SK-N-SH (cell line): ENCODE measurements at regions not wholly inside any gene's neighbourhood (a gene's known extent, or its start where the extent isn't known, plus 50 kb on each side); places are given as distances from the start of the nearest gene placed in this dataset.

Experiments used
- CTCF ChIA-PET: fragments of 300-600, 350-600 bp; formaldehyde crosslinking; extraction: SDS; loops from one replicate; lab custom pipeline; 2021; lab: Yijun Ruan, JAX
- POLR2A ChIA-PET: fragments of 350-600 bp; sonication (Branson Sonifier 250); formaldehyde crosslinking; extraction: SDS; loops from one replicate; lab custom pipeline; 2020; ENCODE audit warnings: antibody characterized with exemption, inconsistent platforms; lab: Yijun Ruan, JAX
- DNase-seq: peaks from one replicate; pipeline ENCODE4 v3.0.0; 2012
- H2AFZ ChIP-seq: fragments of 200-600 bp; sonication (generic); 2 replicates; pipeline ENCODE4 v1.8.1; 2016; ENCODE audit warnings: antibody characterized with exemption, mild to moderate bottlenecking, low read depth
- H3F3A ChIP-seq: fragments of 200-600 bp; sonication (generic); replicated peaks from 2 replicates; pipeline ENCODE3; 2016; ENCODE audit warnings: antibody characterized with exemption, mild to moderate bottlenecking; ENCODE audit not compliant: insufficient read depth
- H3K27ac ChIP-seq, 2 experiments: fragments of 200-500 bp in 1 of 2; fragments of 200-600 bp in 1 of 2; sonication (Bioruptor generic) in 1 of 2; sonication (generic), shearing (Covaris generic) in 1 of 2; 2 replicates each; pipeline versions ENCODE4 v1.5.1 to v1.6.1; 2014 to 2016; ENCODE audit warnings: low read depth in 2 of 2, inconsistent platforms in 1 of 2, low read length in 1 of 2, mild to moderate bottlenecking in 1 of 2, mixed read lengths in 1 of 2
- H3K27me3 ChIP-seq: fragments of 200-600 bp; sonication (generic), shearing (Covaris generic); 2 replicates; pipeline ENCODE4 v1.6.1; 2016; ENCODE audit warnings: mixed run types; ENCODE audit not compliant: insufficient read depth
- H3K36me3 ChIP-seq, 2 experiments: fragments of 200-500 bp in 1 of 2; fragments of 200-600 bp in 1 of 2; sonication (Bioruptor generic) in 1 of 2; sonication (generic) in 1 of 2; replicated peaks in 1 of 2; 2 replicates each; pipeline versions ENCODE3 to v1.5.1; 2014 to 2016; ENCODE audit warnings: low read length in 1 of 2, mild to moderate bottlenecking in 1 of 2; ENCODE audit not compliant: insufficient read depth in 2 of 2, control insufficient read depth in 1 of 2
- H3K4me1 ChIP-seq, 2 experiments: fragments of 200-500 bp in 1 of 2; fragments of 200-600 bp in 1 of 2; sonication (Bioruptor generic) in 1 of 2; sonication (generic), shearing (Covaris generic) in 1 of 2; 2 replicates each; pipeline versions ENCODE4 v1.5.1 to v1.6.1; 2014 to 2016; ENCODE audit warnings: low read depth in 1 of 2, low read length in 1 of 2, mixed run types in 1 of 2; ENCODE audit not compliant: insufficient read depth in 2 of 2, control insufficient read depth in 1 of 2
- H3K4me2 ChIP-seq: fragments of 200-600 bp; sonication (generic), shearing (Covaris generic); 2 replicates; pipeline ENCODE4 v1.6.1; 2017; ENCODE audit warnings: mixed run types
- H3K4me3 ChIP-seq, 2 experiments: fragments of 200-500 bp in 1 of 2; fragments of 200-600 bp in 1 of 2; sonication (Bioruptor generic) in 1 of 2; sonication (generic), shearing (Covaris generic) in 1 of 2; 2 replicates each; pipeline versions ENCODE4 v1.5.1 to v1.8.1; 2014 to 2016; ENCODE audit warnings: low read depth in 2 of 2, inconsistent platforms in 1 of 2, low read length in 1 of 2, mild to moderate bottlenecking in 1 of 2, mixed read lengths in 1 of 2, moderate library complexity in 1 of 2
- H3K79me2 ChIP-seq: fragments of 200-600 bp; sonication (generic); 2 replicates; pipeline ENCODE4 v1.8.1; 2017; ENCODE audit warnings: mild to moderate bottlenecking; ENCODE audit not compliant: insufficient read depth
- H3K9ac ChIP-seq: fragments of 200-600 bp; sonication (generic); 2 replicates; pipeline ENCODE4 v1.6.1; 2017; ENCODE audit warnings: mixed run types
- H3K9me2 ChIP-seq: fragments of 200-600 bp; sonication (generic); 2 replicates; pipeline ENCODE4 v1.6.1; 2017; ENCODE audit warnings: mixed run types
- H3K9me3 ChIP-seq: fragments of 200-600 bp; sonication (generic); 2 replicates; pipeline ENCODE4 v1.6.1; 2017; ENCODE audit warnings: mixed run types, mild to moderate bottlenecking, moderate library complexity
- H4K20me1 ChIP-seq: fragments of 200-600 bp; sonication (generic); 2 replicates; pipeline ENCODE4 v1.6.1; 2017; ENCODE audit warnings: mild to moderate bottlenecking, mixed run types; ENCODE audit not compliant: insufficient read depth
- FOSL2 ChIP-seq: IDR thresholded peaks from 2 replicates; pipeline ENCODE4 v1.4.0; 2012; ENCODE audit warnings: low read depth, mild to moderate bottlenecking, moderate library complexity, borderline replicate concordance
- JUND ChIP-seq: IDR thresholded peaks from 2 replicates; pipeline ENCODE4 v1.4.0; 2012
- NFIC ChIP-seq: IDR thresholded peaks from 2 replicates; pipeline ENCODE4 v1.4.0; 2012; ENCODE audit warnings: borderline replicate concordance
- NRF1 ChIP-seq: IDR thresholded peaks from 2 replicates; pipeline ENCODE4 v1.6.1; 2012; ENCODE audit warnings: low read depth, mild to moderate bottlenecking, low read length
- RAD21 ChIP-seq: IDR thresholded peaks from 2 replicates; pipeline ENCODE4 v1.6.1; 2012; ENCODE audit warnings: mild to moderate bottlenecking, low read length
- RCOR1 ChIP-seq: fragments of 150-350 bp; IDR thresholded peaks from 2 replicates; pipeline ENCODE4 v1.6.1; 2017; ENCODE audit warnings: antibody characterized with exemption, low read length
- REST ChIP-seq: IDR thresholded peaks from 2 replicates; pipeline ENCODE4 v1.6.1; 2012; ENCODE audit warnings: mild to moderate bottlenecking, low read depth, low read length, moderate library complexity
- RXRA ChIP-seq: IDR thresholded peaks from 2 replicates; pipeline ENCODE4 v1.4.0; 2012; ENCODE audit warnings: low read depth, mild to moderate bottlenecking, borderline replicate concordance
- SIN3A ChIP-seq: IDR thresholded peaks from 2 replicates; pipeline ENCODE4 v1.6.1; 2012; ENCODE audit warnings: low read depth, mild to moderate bottlenecking, low read length, moderate library complexity, borderline replicate concordance
- TEAD4 ChIP-seq: IDR thresholded peaks from 2 replicates; pipeline ENCODE4 v1.4.0; 2012; ENCODE audit warnings: mild to moderate bottlenecking, borderline replicate concordance; ENCODE audit not compliant: insufficient read depth
- USF1 ChIP-seq: IDR thresholded peaks from 2 replicates; pipeline ENCODE4 v1.4.0; 2012; ENCODE audit warnings: low read depth, borderline replicate concordance
- YY1 ChIP-seq: IDR thresholded peaks from 2 replicates; pipeline ENCODE4 v1.4.0; 2012; ENCODE audit warnings: low read depth, mild to moderate bottlenecking
- ZBTB33 ChIP-seq: IDR thresholded peaks from 2 replicates; pipeline ENCODE4 v1.4.0; 2012; ENCODE audit warnings: low read depth, borderline replicate concordance
- WGBS: methylation state at CpG from one replicate; pipeline ENCODE4 v1.1.6; 2017; ENCODE audit warnings: low lambda C conversion rate; 5-methylcytosine and 5-hydroxymethylcytosine counted together

- no peak for TF ChIP-seq USF1
These were observed 1072.1 kb upstream of the FANCL start (continued) for GRCh38 chr2:59312967-59313940.

GRCh38 chr2:59312029-59312428 is 1070.9 kb upstream of the FANCL start:
- Histone ChIP-seq H3K4me2 (no peak overlapping the region), H3K9me2 (no peaks in the 10 kb centered on the region), H3K9me3 (no peaks in the 10 kb centered on the region), H3K4me1 (no peaks in the 10 kb centered on the region), H4K20me1 (no peaks in the 10 kb centered on the region), H3K36me3 (no peaks in the 10 kb centered on the region), H3K4me3 (no peak overlapping the region), H3K79me2 (no peaks in the 10 kb centered on the region), H3F3A (no peaks in the 10 kb centered on the region), H2AFZ (no peak overlapping the region), H3K27me3 (no peaks in the 10 kb centered on the region), H3K27ac (no peak overlapping the region), H3K9ac (no peak overlapping the region)
- POLR2A ChIA-PET, result no interaction called here
- no peak for DNase-seq
- CTCF ChIA-PET, result interaction anchor here (1.0 kb wide), 1 partner anchor 13 kb away, joined by 3 read pairs; no protein-coding TSS in a partner anchor
- 68% methylated on average over 1 of the region's 1 CpG for WGBS
- TF ChIP-seq ZBTB33, result no peak
- TF ChIP-seq RAD21, result no peak
- TF ChIP-seq NFIC, result no peak
- no peak for TF ChIP-seq FOSL2
- no peak for TF ChIP-seq JUND
- no peak for TF ChIP-seq RXRA
- TF ChIP-seq SIN3A, result no peak
- TF ChIP-seq RCOR1, result no peak
- no peak for TF ChIP-seq YY1
- TF ChIP-seq NRF1, result no peak
- no peak for TF ChIP-seq REST
- TF ChIP-seq TEAD4, result no peak
